ENCODE measurements at regions not wholly inside any gene's neighbourhood (a gene's known extent, or its start where the extent isn't known, plus 50 kb on each side); places are given as distances from the start of the nearest gene placed in this dataset.
"Not testable (repeated sequence)": the region's sequence is repeated elsewhere in the genome, so short reads cannot be mapped to it uniquely, and the experiment has no call there.

DNA sequence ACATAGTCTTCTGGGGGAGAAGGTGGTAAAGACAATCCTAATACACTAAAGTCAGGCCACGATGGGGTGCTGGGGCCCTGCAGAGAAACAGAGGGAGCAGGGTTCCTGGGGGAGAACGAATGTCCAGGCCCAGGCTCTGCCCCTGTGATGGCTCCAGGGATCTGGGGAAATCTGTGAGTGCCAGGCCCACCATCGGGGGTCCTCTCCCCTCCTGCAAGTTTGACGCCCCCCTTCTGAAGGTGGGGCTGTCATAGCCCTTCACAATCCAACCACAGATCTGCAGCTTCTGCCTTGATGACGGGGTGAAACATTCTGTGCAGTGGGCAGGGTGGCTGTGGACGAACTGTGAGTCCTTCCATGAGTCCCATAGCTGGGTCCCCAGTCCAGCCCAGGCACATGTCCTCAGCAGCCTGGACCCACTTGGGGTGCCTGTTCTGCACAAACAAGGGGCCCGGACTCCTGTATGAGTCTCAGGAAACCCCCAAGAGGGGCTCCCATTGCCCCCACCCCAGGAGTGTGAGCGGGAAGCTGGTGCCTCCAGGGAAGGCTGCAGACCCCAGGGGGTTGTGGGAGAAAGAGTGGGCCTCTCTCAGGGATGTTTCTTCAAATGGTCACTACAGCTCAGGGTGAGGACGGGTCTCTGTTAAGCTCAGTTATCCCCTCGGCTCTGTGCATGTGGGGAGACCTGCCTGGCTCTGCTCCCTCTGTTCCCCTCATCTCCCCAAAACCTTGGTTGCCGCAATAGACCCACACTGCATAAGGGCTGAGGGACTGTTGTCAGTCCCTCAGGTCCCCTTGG, 134.3 kb downstream of the TNFRSF13B start:
- DNase-seq; H3K4me2 ChIP-seq (ENCODE audit: low read length); H3F3A ChIP-seq (ENCODE audit: low read length, unreplicated experiment); H2AFZ ChIP-seq (ENCODE audit: low read length); H3K4me1 ChIP-seq (ENCODE audit: insufficient read depth, low read length); H3K27ac ChIP-seq (ENCODE audit: low read length); H3K27me3 ChIP-seq (ENCODE audit: low read length); H3K9me2 ChIP-seq (replicated peaks; ENCODE audit: low read length); H3K36me3 ChIP-seq (ENCODE audit: low read depth, low read length); BruUV-seq (replicated peaks); H3K79me2 ChIP-seq (ENCODE audit: low read length); intact Hi-C loops (cut with micrococcal nuclease); POLR2A ChIA-PET (ENCODE audit: unreplicated experiment); ATAC-seq; H3K9ac ChIP-seq (ENCODE audit: low read length); CTCF ChIA-PET; H3K9me3 ChIP-seq (ENCODE audit: low read length); H3K4me3 ChIP-seq (ENCODE audit: low read length); H4K20me1 ChIP-seq (ENCODE audit: low read length): not testable (repeated sequence)

DNA sequence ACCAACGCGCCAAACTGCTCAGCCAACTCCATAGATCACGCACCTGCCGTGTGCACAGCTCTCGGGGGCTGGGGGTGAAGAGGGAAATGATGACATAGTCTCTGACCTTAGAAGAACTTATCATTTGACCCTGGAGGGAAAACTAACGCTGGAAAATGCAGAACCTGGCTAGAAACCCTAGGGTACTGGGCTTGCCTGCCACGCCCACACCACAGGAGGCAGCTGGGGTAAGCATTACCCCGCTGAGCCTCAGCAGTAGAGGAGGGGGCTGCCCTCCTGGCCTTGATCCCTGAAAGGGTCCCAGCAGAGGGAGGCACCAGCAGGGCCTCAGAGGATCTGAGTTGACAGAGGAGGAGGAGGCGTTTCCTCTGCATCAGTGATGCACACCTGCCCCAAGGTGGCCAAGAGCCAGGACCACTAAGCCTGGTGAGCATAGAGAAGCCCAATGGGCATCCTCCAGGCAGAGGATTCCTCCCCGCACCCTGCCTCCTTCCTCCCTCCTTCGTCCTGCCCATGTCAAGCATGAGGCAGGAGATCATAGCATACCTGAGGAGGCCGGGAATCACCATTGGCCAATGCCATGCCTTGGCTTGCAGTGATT, 135.5 kb downstream of the TNFRSF13B start:
- H3K36me3 ChIP-seq (ENCODE audit: low read depth, low read length); H3K4me2 ChIP-seq (ENCODE audit: low read length); H3F3A ChIP-seq (ENCODE audit: low read length, unreplicated experiment); H2AFZ ChIP-seq (ENCODE audit: low read length); POLR2A ChIA-PET (ENCODE audit: unreplicated experiment); H3K9me3 ChIP-seq (ENCODE audit: low read length); H3K27ac ChIP-seq (ENCODE audit: low read length); H3K9ac ChIP-seq (ENCODE audit: low read length); H3K9me2 ChIP-seq (replicated peaks; ENCODE audit: low read length); H3K79me2 ChIP-seq (ENCODE audit: low read length); H3K4me1 ChIP-seq (ENCODE audit: insufficient read depth, low read length); H3K4me3 ChIP-seq (ENCODE audit: low read length); DNase-seq; intact Hi-C loops (cut with micrococcal nuclease); CTCF ChIA-PET; H4K20me1 ChIP-seq (ENCODE audit: low read length); BruUV-seq (replicated peaks); ATAC-seq; H3K27me3 ChIP-seq (ENCODE audit: low read length): not testable (repeated sequence)

- H3K4me2 ChIP-seq (ENCODE audit: low read length); H3F3A ChIP-seq (ENCODE audit: low read length, unreplicated experiment); ATAC-seq; H3K27me3 ChIP-seq (ENCODE audit: low read length); H2AFZ ChIP-seq (ENCODE audit: low read length); H3K79me2 ChIP-seq (ENCODE audit: low read length); DNase-seq; H3K27ac ChIP-seq (ENCODE audit: low read length); BruUV-seq (replicated peaks); POLR2A ChIA-PET (ENCODE audit: unreplicated experiment); H3K36me3 ChIP-seq (ENCODE audit: low read depth, low read length); H3K9me2 ChIP-seq (replicated peaks; ENCODE audit: low read length); H3K4me1 ChIP-seq (ENCODE audit: insufficient read depth, low read length); H4K20me1 ChIP-seq (ENCODE audit: low read length); H3K9me3 ChIP-seq (ENCODE audit: low read length); intact Hi-C loops (cut with micrococcal nuclease); CTCF ChIA-PET; H3K9ac ChIP-seq (ENCODE audit: low read length); H3K4me3 ChIP-seq (ENCODE audit: low read length): not testable (repeated sequence)
These were observed 138.4 kb downstream of the TNFRSF13B start for GRCh38 chr17:16833517-16833916.

- H3K36me3 ChIP-seq (ENCODE audit: low read depth, low read length); H3K27me3 ChIP-seq (ENCODE audit: low read length); H3K9me2 ChIP-seq (replicated peaks; ENCODE audit: low read length); H3K79me2 ChIP-seq (ENCODE audit: low read length); H3K9me3 ChIP-seq (ENCODE audit: low read length); H3K4me1 ChIP-seq (ENCODE audit: insufficient read depth, low read length); POLR2A ChIA-PET (ENCODE audit: unreplicated experiment); CTCF ChIA-PET; H3K27ac ChIP-seq (ENCODE audit: low read length); H4K20me1 ChIP-seq (ENCODE audit: low read length); DNase-seq; intact Hi-C loops (cut with micrococcal nuclease); H3F3A ChIP-seq (ENCODE audit: low read length, unreplicated experiment); H2AFZ ChIP-seq (ENCODE audit: low read length); BruUV-seq (replicated peaks); H3K4me3 ChIP-seq (ENCODE audit: low read length); H3K4me2 ChIP-seq (ENCODE audit: low read length); H3K9ac ChIP-seq (ENCODE audit: low read length): not testable (repeated sequence)
- ATAC-seq = peak; percentile 79
These were observed 139.1 kb downstream of the TNFRSF13B start for GRCh38 chr17:16832853-16833252.

- CTCF ChIA-PET; H3F3A ChIP-seq (ENCODE audit: low read length, unreplicated experiment); H3K9me3 ChIP-seq (ENCODE audit: low read length); BruUV-seq (replicated peaks); H3K9ac ChIP-seq (ENCODE audit: low read length); intact Hi-C loops (cut with micrococcal nuclease); H3K27me3 ChIP-seq (ENCODE audit: low read length); H3K79me2 ChIP-seq (ENCODE audit: low read length); ATAC-seq; H3K4me2 ChIP-seq (ENCODE audit: low read length); H3K4me3 ChIP-seq (ENCODE audit: low read length); H3K9me2 ChIP-seq (replicated peaks; ENCODE audit: low read length); POLR2A ChIA-PET (ENCODE audit: unreplicated experiment); H3K27ac ChIP-seq (ENCODE audit: low read length); DNase-seq; H4K20me1 ChIP-seq (ENCODE audit: low read length); H3K36me3 ChIP-seq (ENCODE audit: low read depth, low read length); H3K4me1 ChIP-seq (ENCODE audit: insufficient read depth, low read length); H2AFZ ChIP-seq (ENCODE audit: low read length): not testable (repeated sequence)
These were observed 139.7 kb downstream of the TNFRSF13B start for GRCh38 chr17:16832206-16832605.

GRCh38 chr17:16830770-16831169, 140.7 kb downstream of the CCDC144A start:
- POLR2A ChIA-PET (ENCODE audit: unreplicated experiment); CTCF ChIA-PET: not testable (repeated sequence)

GRCh38 chr17:16830219-16830618, 140.2 kb downstream of the CCDC144A start:
- POLR2A ChIA-PET (ENCODE audit: unreplicated experiment); H3K9ac ChIP-seq (ENCODE audit: low read length); H3K4me1 ChIP-seq (ENCODE audit: insufficient read depth, low read length); CTCF ChIA-PET; H3K36me3 ChIP-seq (ENCODE audit: low read depth, low read length); H3K27ac ChIP-seq (ENCODE audit: low read length); H3K4me3 ChIP-seq (ENCODE audit: low read length); H4K20me1 ChIP-seq (ENCODE audit: low read length); H3F3A ChIP-seq (ENCODE audit: low read length, unreplicated experiment); H3K4me2 ChIP-seq (ENCODE audit: low read length); ATAC-seq; intact Hi-C loops (cut with micrococcal nuclease); H3K9me3 ChIP-seq (ENCODE audit: low read length); H3K27me3 ChIP-seq (ENCODE audit: low read length); H2AFZ ChIP-seq (ENCODE audit: low read length); BruUV-seq (replicated peaks); DNase-seq; H3K9me2 ChIP-seq (replicated peaks; ENCODE audit: low read length); H3K79me2 ChIP-seq (ENCODE audit: low read length): not testable (repeated sequence)

More at GRCh38 chr17:16830770-16831169, 140.7 kb downstream of the CCDC144A start:
- H3K27me3 ChIP-seq (ENCODE audit: low read length); H3K4me2 ChIP-seq (ENCODE audit: low read length); H3K4me1 ChIP-seq (ENCODE audit: insufficient read depth, low read length); intact Hi-C loops (cut with micrococcal nuclease); H3K79me2 ChIP-seq (ENCODE audit: low read length); H3K4me3 ChIP-seq (ENCODE audit: low read length); H3K9me3 ChIP-seq (ENCODE audit: low read length); H3K36me3 ChIP-seq (ENCODE audit: low read depth, low read length); DNase-seq; H3K9ac ChIP-seq (ENCODE audit: low read length); H3K27ac ChIP-seq (ENCODE audit: low read length); ATAC-seq; H3F3A ChIP-seq (ENCODE audit: low read length, unreplicated experiment); H3K9me2 ChIP-seq (replicated peaks; ENCODE audit: low read length); H4K20me1 ChIP-seq (ENCODE audit: low read length); BruUV-seq (replicated peaks); H2AFZ ChIP-seq (ENCODE audit: low read length): not testable (repeated sequence)

All from PC-3 (cell line).